K562 (cell line): ENCODE measurements at regions not wholly inside any gene's neighbourhood (a gene's known extent, or its start where the extent isn't known, plus 50 kb on each side); places are given as distances from the start of the nearest gene placed in this dataset.

Experiments used
- ATAC-seq: fragments of 200-7000 bp; cut with Tn5 transposase; 3 replicates; pipeline ENCODE4 v1.9.1; 2020; ENCODE audit warnings: moderate library complexity
- BruUV-seq: library from RNA; stranded (reverse); fragments of 400-500 nt; replicated peaks from 2 replicates; lab custom pipeline; 2021; lab: Mats Ljungman, UMichigan
- CTCF ChIA-PET: fragments of 300-600 bp; formaldehyde crosslinking; extraction: SDS; loops from one replicate; lab custom pipeline; 2021; ENCODE audit warnings: low intra/inter-chr PET ratio; lab: Yijun Ruan, JAX
- POLR2A ChIA-PET: fragments of 300-600, 350-650 bp; sonication (Branson Sonifier 250); formaldehyde crosslinking; extraction: SDS; loops from one replicate; lab custom pipeline; 2021; ENCODE audit warnings: antibody characterized with exemption, inconsistent platforms; lab: Yijun Ruan, JAX
- DNase-seq, 4 experiments: peaks; one replicate each; pipeline versions ENCODE4 v3.0.0 to v3.0.0-alpha.2; 2011 to 2018; ENCODE audit warnings: low spot score in 3 of 4, mixed read lengths in 3 of 4; ENCODE audit errors: extremely low read depth in 1 of 4
- FAIRE-seq: peaks from 2 replicates; lab custom pipeline; 2011; peaks lifted over from hg19 to GRCh38; lab: Jason Lieb, UNC
- H2AFZ ChIP-seq: 2 replicates; pipeline ENCODE4 v1.6.0; 2011; ENCODE audit warnings: low read depth, low read length, control low read depth, inconsistent platforms
- H3K27ac ChIP-seq: fragments of 200-600 bp; 3 replicates; pipeline ENCODE4 v1.8.0; 2011; ENCODE audit warnings: low read depth, mild to moderate bottlenecking, control low read depth, inconsistent platforms, low read length, moderate library complexity, mixed read lengths; ENCODE audit errors: extremely low read depth
- H3K27me3 ChIP-seq, 2 experiments: fragments of 300-600 bp in 1 of 2; 2 replicates in 1 of 2; 3 replicates in 1 of 2; pipeline versions ENCODE4 v1.6.0 to v1.8.0; 2011; ENCODE audit warnings: inconsistent platforms in 2 of 2, low read length in 2 of 2, mild to moderate bottlenecking in 1 of 2, mixed read lengths in 1 of 2, moderate library complexity in 1 of 2; ENCODE audit not compliant: control insufficient read depth in 2 of 2, insufficient read depth in 2 of 2
- H3K36me3 ChIP-seq: fragments of 300-600 bp; 3 replicates; pipeline ENCODE4 v1.8.0; 2011; ENCODE audit warnings: mild to moderate bottlenecking, low read length, inconsistent platforms; ENCODE audit not compliant: control insufficient read depth, insufficient read depth
- H3K4me1 ChIP-seq, 2 experiments: fragments of 200-600 bp in 1 of 2; replicated peaks in 1 of 2; 2 replicates in 1 of 2; 3 replicates in 1 of 2; pipeline versions ENCODE4 v1.5.1 to v1.8.0; 2011; ENCODE audit warnings: inconsistent platforms in 2 of 2, low read length in 2 of 2, mild to moderate bottlenecking in 1 of 2, mixed read lengths in 1 of 2, moderate library complexity in 1 of 2; ENCODE audit not compliant: control insufficient read depth in 2 of 2, insufficient read depth in 2 of 2
- H3K4me2 ChIP-seq: 2 replicates; pipeline ENCODE4 v1.6.1; 2011; ENCODE audit warnings: low read length, control low read depth, inconsistent platforms, mixed read lengths; ENCODE audit not compliant: insufficient read depth
- H3K4me3 ChIP-seq: fragments of 200-600 bp; sonication (generic), shearing (Covaris generic); 2 replicates; pipeline ENCODE4 v1.5.1; 2016; ENCODE audit warnings: control low read depth, inconsistent platforms
- H3K79me2 ChIP-seq: fragments of 200-600 bp; 3 replicates; pipeline ENCODE4 v1.8.0; 2011; ENCODE audit warnings: low read length, inconsistent platforms; ENCODE audit not compliant: control insufficient read depth, insufficient read depth
- H3K9ac ChIP-seq, 2 experiments: 2 replicates each; pipeline versions ENCODE4 v1.6.0 to v1.6.1; 2011; ENCODE audit warnings: low read depth in 2 of 2, low read length in 2 of 2, control low read depth in 1 of 2, inconsistent platforms in 1 of 2, mild to moderate bottlenecking in 1 of 2, mixed read lengths in 1 of 2; ENCODE audit not compliant: insufficient read depth in 1 of 2
- H3K9me1 ChIP-seq: one replicate; pipeline ENCODE4 v1.6.0; 2011; ENCODE audit warnings: inconsistent platforms, mild to moderate bottlenecking, low read length, moderate library complexity; ENCODE audit not compliant: control insufficient read depth, insufficient read depth
- H3K9me3 ChIP-seq: replicated peaks from 2 replicates; pipeline ENCODE4 v1.5.1; 2011; ENCODE audit warnings: low read depth, low read length, inconsistent platforms; ENCODE audit not compliant: control insufficient read depth, insufficient read depth
- H4K20me1 ChIP-seq: replicated peaks from 2 replicates; pipeline ENCODE4 v1.6.1; 2011; ENCODE audit warnings: low read length, inconsistent platforms, mixed read lengths; ENCODE audit not compliant: control insufficient read depth, insufficient read depth
- ATF2 ChIP-seq: sonication (generic); formaldehyde crosslinking; IDR thresholded peaks from 2 replicates; pipeline ENCODE4 v1.8.1; 2022; ENCODE audit warnings: missing genetic modification reagents
- BCL6 ChIP-seq: fragments of 250-450 bp; sonication (Bioruptor Pico); IDR thresholded peaks from 2 replicates; pipeline ENCODE4 v1.4.0; 2020
- CBX5 ChIP-seq: IDR thresholded peaks from 2 replicates; pipeline ENCODE4 v1.6.1; 2014; ENCODE audit warnings: low read depth, borderline replicate concordance
- CHAMP1 ChIP-seq: fragments of 450-650 bp; IDR thresholded peaks from 2 replicates; pipeline ENCODE4 v1.6.1; 2016; ENCODE audit warnings: mild to moderate bottlenecking
- ELF4 ChIP-seq: fragments of 450-650 bp; formaldehyde crosslinking; IDR thresholded peaks from 2 replicates; pipeline ENCODE4 v1.4.0; 2022; ENCODE audit warnings: missing genetic modification characterization
- HDAC6 ChIP-seq: IDR thresholded peaks from 2 replicates; pipeline ENCODE4 v1.6.1; 2012; ENCODE audit warnings: low read depth, mild to moderate bottlenecking, control low read depth, inconsistent platforms, low read length, moderate library complexity
- KAT2B ChIP-seq: IDR thresholded peaks from one replicate; pipeline ENCODE4 v1.6.1; 2012; ENCODE audit warnings: low read depth, mild to moderate bottlenecking, control low read depth, inconsistent platforms, low read length, moderate library complexity
- KHSRP ChIP-seq: fragments of 450-650 bp; IDR thresholded peaks from 2 replicates; pipeline ENCODE4 v1.6.1; 2017
- MAFK ChIP-seq: IDR thresholded peaks from 2 replicates; pipeline ENCODE4 v1.6.1; 2011; ENCODE audit warnings: low read length, improper control_type of control experiment
- POLR2AphosphoS2 ChIP-seq: IDR thresholded peaks from 2 replicates; pipeline ENCODE4 v1.6.1; 2012; ENCODE audit warnings: low read length, improper control_type of control experiment
- SUPT5H ChIP-seq: fragments of 450-650 bp; IDR thresholded peaks from 2 replicates; pipeline ENCODE4 v1.6.1; 2016
- TFAM ChIP-seq: fragments of 250-450 bp; sonication (Bioruptor Pico); conservative IDR thresholded peaks from 2 replicates; pipeline ENCODE4 v1.5.0; 2021; ENCODE audit warnings: mild to moderate bottlenecking, moderate library complexity
- TRIM25 ChIP-seq: fragments of 450-650 bp; IDR thresholded peaks from 2 replicates; pipeline ENCODE4 v1.7.0; 2016; ENCODE audit warnings: borderline replicate concordance
- ZBTB5 ChIP-seq: fragments of 450-650 bp; IDR thresholded peaks from 2 replicates; pipeline ENCODE4 v1.6.1; 2017; ENCODE audit warnings: antibody characterized with exemption
- ZNF146 ChIP-seq: IDR thresholded peaks from one replicate; pipeline ENCODE4 v1.6.1; 2018; ENCODE audit warnings: missing compliant biosample characterization; ENCODE audit not compliant: unreplicated experiment
- ZNF217 ChIP-seq: sonication (generic); formaldehyde crosslinking; IDR thresholded peaks from 2 replicates; pipeline ENCODE4 v1.8.0; 2022; ENCODE audit warnings: mild to moderate bottlenecking, missing genetic modification reagents
- ZNF347 ChIP-seq: fragments of 450-650 bp; formaldehyde crosslinking; IDR thresholded peaks from 2 replicates; pipeline ENCODE4 v1.4.0; 2020; ENCODE audit warnings: low read depth, mild to moderate bottlenecking, moderate library complexity
- WGBS: fragments of 100-300 bp; shearing (Covaris generic); methylation state at CpG from one replicate; pipeline ENCODE4 v1.1.6; 2016; ENCODE audit warnings: low coverage, mixed read lengths; ENCODE audit not compliant: insufficient coverage; ENCODE audit errors: missing lambda C conversion rate; 5-methylcytosine and 5-hydroxymethylcytosine counted together
- in situ Hi-C: fragments of 300-500 bp; cut with MboI; formaldehyde crosslinking; loops from 4 replicates; pipeline ENCODE4 v1.15.0; 2018; ENCODE audit warnings: inconsistent platforms, mixed read lengths
- intact Hi-C: fragments of 100-400 bp; cut with micrococcal nuclease; formaldehyde crosslinking; loops from 2 replicates; pipeline ENCODE4 v1.14.2; 2022

- POLR2A ChIA-PET = no interaction called here
- TF ChIP-seq ATF2 (CRISPR knock-in tag) (no peak), ELF4 (CRISPR knock-in tag) (no peak), ZNF347 (no peak), HDAC6 (no peak), SUPT5H (no peak), BCL6 (CRISPR knock-in tag) (no peak), TRIM25 (no peak), TFAM (CRISPR knock-in tag) (no peak), KAT2B (no peak), MAFK (no peak), ZNF146 (CRISPR knock-in tag) (no peak), ZNF217 (CRISPR knock-in tag) (no peak), CBX5 (no peak), POLR2AphosphoS2 (no peak), KHSRP (no peak), CHAMP1 (no peak), ZBTB5 (no peak)
These were observed 498.4 kb upstream of the LRRN3 start for GRCh38 chr7:110592557-110592956.

More at GRCh38 chr7:110592557-110592956, 498.4 kb upstream of the LRRN3 start:
- Histone ChIP-seq H3K4me3 (no peak overlapping the region), H3K9me1 (no peaks in the 10 kb centered on the region), H3K36me3 (no peaks in the 10 kb centered on the region), H3K79me2 (no peaks in the 10 kb centered on the region), H3K4me2 (no peak overlapping the region), H4K20me1 (no peaks in the 10 kb centered on the region), H3K9me3 (no peaks in the 10 kb centered on the region), H3K9ac (no peak overlapping the region), H3K27me3 (no peaks in the 10 kb centered on the region), H2AFZ (no peak overlapping the region), H3K4me1 (no peaks in the 10 kb centered on the region), H3K27ac (no peak overlapping the region)
- no TSS peak for BruUV-seq
- CTCF ChIA-PET = no interaction called here
- in situ Hi-C loops (no loop called here), intact Hi-C loops (loop anchor here (10.0 kb wide), 1 partner anchor 1142 kb away; no protein-coding TSS in a partner anchor)
- ATAC-seq = no peak
- no peak for FAIRE-seq
- WGBS = 0% methylated on average over 1 of the region's 1 CpG
- DNase-seq = no peak
